A673 (cell line): ENCODE measurements at regions not wholly inside any gene's neighbourhood (a gene's known extent, or its start where the extent isn't known, plus 50 kb on each side); places are given as distances from the start of the nearest gene placed in this dataset.

ENCODE experiments used
- BruUV-seq: library from RNA; stranded (reverse); fragments of 400-500 nt; replicated peaks from 2 replicates; lab custom pipeline; 2021; lab: Mats Ljungman, UMichigan
- CTCF ChIA-PET: fragments of 300-600 bp; sonication (Branson Sonifier 250); formaldehyde crosslinking; loops from one replicate; lab custom pipeline; 2022; ENCODE audit warnings: antibody characterized with exemption; lab: Charles Lee
- POLR2A ChIA-PET: fragments of 300-600 bp; sonication (Branson Sonifier 250); formaldehyde crosslinking; loops from one replicate; lab custom pipeline; 2022; ENCODE audit warnings: antibody characterized with exemption; ENCODE audit not compliant: low non-redundant PET; lab: Charles Lee
- DNase-seq: peaks from one replicate; pipeline ENCODE4 v3.0.0-alpha.2; 2015; ENCODE audit warnings: low spot score
- H3K27ac ChIP-seq: fragments of 200-600 bp; sonication (generic); 2 replicates; pipeline ENCODE4 v1.5.1; 2016; ENCODE audit warnings: mixed run types, low read depth, mild to moderate bottlenecking, mixed read lengths, antibody characterized with exemption, low read length; ENCODE audit not compliant: poor library complexity, severe bottlenecking
- H3K27me3 ChIP-seq: fragments of 200-600 bp; sonication (generic); replicated peaks from 2 replicates; pipeline ENCODE4 v1.6.1; 2017; ENCODE audit warnings: mixed run types, low read depth, mild to moderate bottlenecking, mixed read lengths, antibody characterized with exemption, low read length; ENCODE audit not compliant: insufficient read depth, poor library complexity
- H3K36me3 ChIP-seq: fragments of 200-600 bp; sonication (generic); 2 replicates; pipeline ENCODE4 v1.6.1; 2016; ENCODE audit warnings: mixed run types, mild to moderate bottlenecking, mixed read lengths, antibody characterized with exemption, low read length; ENCODE audit not compliant: insufficient read depth, poor library complexity, severe bottlenecking
- H3K4me1 ChIP-seq: fragments of 200-600 bp; sonication (generic); 2 replicates; pipeline ENCODE4 v1.6.1; 2017; ENCODE audit warnings: mixed run types, mild to moderate bottlenecking, mixed read lengths, antibody characterized with exemption, low read length; ENCODE audit not compliant: insufficient read depth, poor library complexity, severe bottlenecking
- H3K4me3 ChIP-seq: fragments of 200-600 bp; sonication (generic); 2 replicates; pipeline ENCODE4 v1.5.1; 2016; ENCODE audit warnings: low read depth, mixed run types, mild to moderate bottlenecking, mixed read lengths, low read length; ENCODE audit not compliant: poor library complexity, severe bottlenecking
- H3K9me3 ChIP-seq: fragments of 200-600 bp; sonication (generic); 2 replicates; pipeline ENCODE4 v1.6.1; 2016; ENCODE audit warnings: mixed run types, low read depth, mild to moderate bottlenecking, mixed read lengths, antibody characterized with exemption, low read length; ENCODE audit not compliant: poor library complexity, severe bottlenecking
- EZH2 ChIP-seq: fragments of 200-600 bp; sonication (generic); IDR thresholded peaks from 2 replicates; pipeline ENCODE4 v1.6.1; 2017; ENCODE audit warnings: borderline replicate concordance, low read depth, mild to moderate bottlenecking, mixed read lengths, antibody characterized with exemption, low read length; ENCODE audit not compliant: poor library complexity, severe bottlenecking
- intact Hi-C: fragments of 100-400 bp; cut with micrococcal nuclease; formaldehyde crosslinking; loops from one replicate; pipeline ENCODE4 v1.10.0; 2022; ENCODE audit not compliant: unreplicated experiment
- TF ChIP-seq, protein P1 (sequence below): fragments of 300-800, 200-600 bp; sonication (generic); conservative IDR thresholded peaks from 2 replicates; pipeline ENCODE4 v1.5.1; 2017; ENCODE audit warnings: low read depth, mild to moderate bottlenecking, antibody characterized with exemption, low read length, moderate library complexity, mixed read lengths

DNA sequence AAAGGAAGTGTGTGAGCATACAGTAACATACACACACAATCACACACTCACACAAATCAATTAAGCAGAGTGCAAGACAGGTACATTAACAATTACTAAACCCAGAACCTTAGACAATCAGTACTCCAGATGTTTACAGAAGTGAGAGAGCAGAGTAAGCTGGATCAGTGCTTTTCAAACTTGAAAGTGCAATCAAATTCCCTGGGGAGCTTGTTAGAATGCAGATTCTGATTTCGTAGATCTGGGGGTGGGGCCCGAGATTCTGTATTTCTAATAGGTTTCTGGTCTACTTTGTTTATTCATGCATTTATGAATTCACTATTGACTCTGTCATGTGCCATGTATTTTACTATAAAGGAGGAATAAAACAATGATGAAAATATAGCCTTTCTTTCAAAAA, 179.6 kb upstream of the PHYHIPL start:
- no TSS peak for BruUV-seq
- no peak overlapping the region for H3K27ac ChIP-seq
- no peaks in the 10 kb centered on the region for H3K9me3 ChIP-seq
- no peaks in the 10 kb centered on the region for H3K4me1 ChIP-seq
- DNase-seq: no peak
- CTCF ChIA-PET: interaction anchor here (0.7 kb wide), 1 partner anchor 9 kb away, joined by 3 read pairs; no protein-coding TSS in a partner anchor
- H3K27me3 ChIP-seq: no peaks in the 10 kb centered on the region
- no peak overlapping the region for H3K4me3 ChIP-seq
- TF ChIP-seq, protein P1, sequence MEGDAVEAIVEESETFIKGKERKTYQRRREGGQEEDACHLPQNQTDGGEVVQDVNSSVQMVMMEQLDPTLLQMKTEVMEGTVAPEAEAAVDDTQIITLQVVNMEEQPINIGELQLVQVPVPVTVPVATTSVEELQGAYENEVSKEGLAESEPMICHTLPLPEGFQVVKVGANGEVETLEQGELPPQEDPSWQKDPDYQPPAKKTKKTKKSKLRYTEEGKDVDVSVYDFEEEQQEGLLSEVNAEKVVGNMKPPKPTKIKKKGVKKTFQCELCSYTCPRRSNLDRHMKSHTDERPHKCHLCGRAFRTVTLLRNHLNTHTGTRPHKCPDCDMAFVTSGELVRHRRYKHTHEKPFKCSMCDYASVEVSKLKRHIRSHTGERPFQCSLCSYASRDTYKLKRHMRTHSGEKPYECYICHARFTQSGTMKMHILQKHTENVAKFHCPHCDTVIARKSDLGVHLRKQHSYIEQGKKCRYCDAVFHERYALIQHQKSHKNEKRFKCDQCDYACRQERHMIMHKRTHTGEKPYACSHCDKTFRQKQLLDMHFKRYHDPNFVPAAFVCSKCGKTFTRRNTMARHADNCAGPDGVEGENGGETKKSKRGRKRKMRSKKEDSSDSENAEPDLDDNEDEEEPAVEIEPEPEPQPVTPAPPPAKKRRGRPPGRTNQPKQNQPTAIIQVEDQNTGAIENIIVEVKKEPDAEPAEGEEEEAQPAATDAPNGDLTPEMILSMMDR: no peak
- no peak for TF ChIP-seq EZH2
- POLR2A ChIA-PET: no interaction called here
- intact Hi-C loops: no loop called here
- no peaks in the 10 kb centered on the region for H3K36me3 ChIP-seq

DNA sequence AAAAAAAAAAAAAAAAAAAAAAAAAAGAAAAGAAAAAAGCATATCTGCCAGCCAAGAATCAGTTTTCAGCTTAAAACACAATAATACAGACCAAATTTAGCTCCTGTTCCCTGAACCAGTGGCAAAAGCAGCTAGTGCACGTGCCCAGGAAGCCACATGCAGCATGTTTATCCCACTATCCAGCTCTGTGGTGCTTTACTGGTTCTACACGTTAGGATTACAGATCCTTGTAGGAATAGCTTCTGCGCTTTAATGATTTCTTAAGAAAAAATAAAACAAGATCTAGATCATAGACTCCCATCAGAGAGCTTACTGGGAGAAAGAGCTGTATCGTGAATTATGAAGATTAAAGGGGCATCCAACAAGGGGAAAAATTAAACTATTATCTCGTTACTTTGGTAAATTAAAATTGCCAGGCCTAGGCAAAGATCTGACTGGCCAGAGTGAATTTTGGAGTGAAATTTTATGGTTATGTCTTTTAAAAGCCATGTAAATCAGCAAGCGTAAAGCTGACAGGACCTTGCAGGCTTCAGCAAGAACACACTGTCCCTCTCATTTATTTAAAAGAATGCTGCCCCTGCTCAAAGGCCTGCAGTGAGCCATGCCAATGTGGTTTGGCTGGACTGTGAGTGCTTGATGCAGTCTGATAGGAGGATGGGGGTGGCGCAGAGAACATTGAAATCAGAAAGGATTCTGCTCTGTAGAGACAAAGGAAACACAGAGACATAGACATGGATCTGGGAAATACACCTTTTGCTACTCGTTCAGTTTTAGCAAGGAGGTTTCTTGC, 177.3 kb upstream of the PHYHIPL start:
- no peaks in the 10 kb centered on the region for H3K9me3 ChIP-seq
- H3K4me3 ChIP-seq: no peak overlapping the region
- DNase-seq: no peak
- H3K4me1 ChIP-seq: no peaks in the 10 kb centered on the region
- H3K36me3 ChIP-seq: no peaks in the 10 kb centered on the region
- ChIA-PET POLR2A (no interaction called here), CTCF (no interaction called here)
- no peaks in the 10 kb centered on the region for H3K27me3 ChIP-seq
- H3K27ac ChIP-seq: no peak overlapping the region
- intact Hi-C loops: no loop called here
- no peak for TF ChIP-seq EZH2
- TF ChIP-seq, protein P1: no peak
- BruUV-seq: no TSS peak

DNA sequence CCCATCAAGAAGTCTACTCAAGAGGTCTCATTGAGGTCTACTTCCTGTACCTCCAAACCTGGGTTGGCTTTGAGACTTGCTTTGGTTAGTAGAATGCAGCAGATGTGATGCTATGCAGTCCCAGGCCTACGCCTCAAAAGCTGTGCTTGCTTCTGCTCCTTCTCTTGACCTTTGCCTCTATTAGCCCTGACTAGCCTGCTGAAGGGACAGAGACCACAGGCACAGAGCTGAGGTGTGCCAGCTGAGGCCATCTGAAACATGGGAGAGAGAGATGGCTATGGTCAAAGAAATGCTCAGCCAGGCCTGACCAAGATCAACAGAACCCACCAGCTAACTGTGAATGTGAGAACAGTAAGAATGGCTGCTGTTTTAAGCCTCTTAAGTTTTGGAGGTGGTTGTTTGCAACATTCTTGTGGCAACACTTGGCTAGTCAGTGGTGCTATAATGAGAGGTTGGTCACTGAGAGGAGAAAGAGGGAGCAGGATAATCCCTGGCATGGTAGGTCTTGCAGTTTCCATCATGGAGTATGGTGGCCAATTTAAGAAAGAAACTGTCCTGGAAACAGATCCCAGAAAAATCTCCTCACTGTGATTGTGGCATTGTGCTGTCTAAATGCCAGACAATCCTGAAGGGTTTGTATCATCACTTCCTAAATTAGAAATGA, 176.1 kb upstream of the PHYHIPL start:
- no peaks in the 10 kb centered on the region for H3K27me3 ChIP-seq
- intact Hi-C loops: no loop called here
- CTCF ChIA-PET: no interaction called here

More for the DNA sequence above, 176.1 kb upstream of the PHYHIPL start:
- Histone ChIP-seq H3K4me1 (no peaks in the 10 kb centered on the region), H3K36me3 (no peaks in the 10 kb centered on the region), H3K27ac (no peak overlapping the region), H3K4me3 (no peak overlapping the region), H3K9me3 (no peaks in the 10 kb centered on the region)
- no TSS peak for BruUV-seq
- DNase-seq: no peak
- TF ChIP-seq, protein P1: no peak
- no peak for TF ChIP-seq EZH2
- POLR2A ChIA-PET: no interaction called here
